SU-DHL-6 (cell line): ENCODE measurements at regions not wholly inside any gene's neighbourhood (a gene's known extent, or its start where the extent isn't known, plus 50 kb on each side); places are given as distances from the start of the nearest gene placed in this dataset.

Experiments used
- H2AFZ ChIP-seq: fragments of 200-600 bp; sonication (generic); 2 replicates; pipeline ENCODE4 v1.6.1; 2014; ENCODE audit warnings: low read depth, mild to moderate bottlenecking, moderate library complexity, mixed read lengths, antibody characterized with exemption, low read length; ENCODE audit not compliant: severe bottlenecking
- H3F3A ChIP-seq: fragments of 200-600 bp; shearing (Covaris generic); 2 replicates; pipeline ENCODE4 v1.6.0; 2016; ENCODE audit warnings: antibody characterized with exemption, mild to moderate bottlenecking; ENCODE audit not compliant: insufficient read depth
- H3K27ac ChIP-seq: fragments of 200-600 bp; sonication (generic); 2 replicates; pipeline ENCODE4 v1.5.1; 2016; ENCODE audit warnings: low read depth, mild to moderate bottlenecking, low read length, moderate library complexity, mixed read lengths
- H3K27me3 ChIP-seq: fragments of 200-600 bp; sonication (generic), shearing (Covaris generic); 2 replicates; pipeline ENCODE4 v1.6.0; 2014; ENCODE audit warnings: mild to moderate bottlenecking, low read length
- H3K36me3 ChIP-seq: fragments of 200-600 bp; sonication (generic); 2 replicates; pipeline ENCODE4 v1.6.1; 2014; ENCODE audit warnings: mild to moderate bottlenecking, low read length, mixed read lengths
- H3K4me2 ChIP-seq: fragments of 300-600, 200-600 bp; shearing (Covaris generic), sonication (generic); 2 replicates; pipeline ENCODE4 v1.6.0; 2014; ENCODE audit warnings: low read length, low read depth, mild to moderate bottlenecking; ENCODE audit not compliant: poor library complexity, severe bottlenecking
- H3K4me3 ChIP-seq: fragments of 200-600 bp; sonication (generic); 2 replicates; pipeline ENCODE4 v1.5.1; 2014; ENCODE audit warnings: antibody characterized with exemption, low read length, mild to moderate bottlenecking, mixed read lengths; ENCODE audit not compliant: insufficient read depth, poor library complexity, severe bottlenecking
- H3K79me2 ChIP-seq: fragments of 200-600 bp; sonication (generic); 2 replicates; pipeline ENCODE4 v1.6.1; 2014; ENCODE audit warnings: mild to moderate bottlenecking, low read length, moderate library complexity; ENCODE audit not compliant: insufficient read depth
- H3K9ac ChIP-seq: fragments of 200-600 bp; sonication (generic); 2 replicates; pipeline ENCODE4 v1.7.0; 2014; ENCODE audit warnings: mild to moderate bottlenecking, low read length
- H3K9me2 ChIP-seq: fragments of 200-600 bp; sonication (generic); replicated peaks from 2 replicates; pipeline ENCODE4 v1.6.1; 2014; ENCODE audit warnings: low read length; ENCODE audit not compliant: insufficient read depth
- H3K9me3 ChIP-seq: fragments of 200-600 bp; sonication (generic); 2 replicates; pipeline ENCODE4 v1.6.1; 2014; ENCODE audit warnings: low read length, mixed read lengths; ENCODE audit not compliant: insufficient read depth
- H4K20me1 ChIP-seq: fragments of 200-600 bp; sonication (generic); 2 replicates; pipeline ENCODE4 v1.6.1; 2014; ENCODE audit warnings: low read depth, mild to moderate bottlenecking, antibody characterized with exemption, low read length, moderate library complexity, mixed read lengths
- CTCF ChIP-seq: fragments of 200-600 bp; sonication (generic); IDR thresholded peaks from one replicate; pipeline ENCODE4 v1.5.1; 2017; ENCODE audit warnings: antibody characterized with exemption, mild to moderate bottlenecking, low read length, moderate library complexity; ENCODE audit not compliant: insufficient read depth, poor library complexity, severe bottlenecking
- EZH2phosphoT487 ChIP-seq: fragments of 200-600 bp; sonication (generic), shearing (Covaris generic); conservative IDR thresholded peaks from 2 replicates; pipeline ENCODE4 v1.6.1; 2018; ENCODE audit warnings: mild to moderate bottlenecking, antibody characterized with exemption, low read length, moderate library complexity, mixed read lengths

GRCh38 chr14:49106741-49107667 is 479.2 kb downstream of the RPS29 start:
- H3K9ac ChIP-seq = no peak overlapping the region
- no peak overlapping the region for H2AFZ ChIP-seq
- H4K20me1 ChIP-seq = no peaks in the 10 kb centered on the region
- no peaks in the 10 kb centered on the region for H3K9me3 ChIP-seq
- no peaks in the 10 kb centered on the region for H3K36me3 ChIP-seq
- TF ChIP-seq CTCF = no peak
- TF ChIP-seq EZH2phosphoT487 = no peak
- no peaks in the 10 kb centered on the region for H3K9me2 ChIP-seq
- H3K27me3 ChIP-seq = no peaks in the 10 kb centered on the region
- H3F3A ChIP-seq = no peaks in the 10 kb centered on the region
- H3K79me2 ChIP-seq = no peaks in the 10 kb centered on the region
- no peak overlapping the region for H3K27ac ChIP-seq
- no peak overlapping the region for H3K4me3 ChIP-seq
- H3K4me2 ChIP-seq = no peak overlapping the region

GRCh38 chr14:49105956-49106355 is 480.2 kb downstream of the RPS29 start:
- no peaks in the 10 kb centered on the region for H3F3A ChIP-seq
- H3K9ac ChIP-seq = no peak overlapping the region
- no peaks in the 10 kb centered on the region for H3K27me3 ChIP-seq
- H3K27ac ChIP-seq = no peak overlapping the region
- no peaks in the 10 kb centered on the region for H3K79me2 ChIP-seq
- no peak overlapping the region for H2AFZ ChIP-seq
- H3K36me3 ChIP-seq = no peaks in the 10 kb centered on the region
- TF ChIP-seq EZH2phosphoT487 = no peak
- TF ChIP-seq CTCF = no peak
- no peaks in the 10 kb centered on the region for H3K9me2 ChIP-seq
- H3K4me2 ChIP-seq = no peak overlapping the region
- H3K4me3 ChIP-seq = no peak overlapping the region
- no peaks in the 10 kb centered on the region for H4K20me1 ChIP-seq
- no peaks in the 10 kb centered on the region for H3K9me3 ChIP-seq

GRCh38 chr14:49105512-49105911 is 480.7 kb downstream of the RPS29 start:
- Histone ChIP-seq H3K27me3 (no peaks in the 10 kb centered on the region), H4K20me1 (no peaks in the 10 kb centered on the region), H3K9me2 (no peaks in the 10 kb centered on the region), H3F3A (no peaks in the 10 kb centered on the region), H3K36me3 (no peaks in the 10 kb centered on the region), H3K79me2 (no peaks in the 10 kb centered on the region), H3K4me2 (no peak overlapping the region), H3K9ac (no peak overlapping the region), H3K9me3 (no peaks in the 10 kb centered on the region), H3K4me3 (no peak overlapping the region), H2AFZ (no peak overlapping the region), H3K27ac (no peak overlapping the region)
- TF ChIP-seq EZH2phosphoT487 (no peak), CTCF (no peak)
